GM21360 (cell line): ENCODE measurements at regions not wholly inside any gene's neighbourhood (a gene's known extent, or its start where the extent isn't known, plus 50 kb on each side); places are given as distances from the start of the nearest gene placed in this dataset.

Experiments used
- ATAC-seq: cut with Tn5 transposase; IDR thresholded peaks from one replicate; pipeline ENCODE4 v1.9.1; 2021; ENCODE audit warnings: mild to moderate bottlenecking, moderate library complexity; ENCODE audit not compliant: unreplicated experiment

GRCh38 chr18:78769502-78770105 is 210.0 kb upstream of the SALL3 start:
- no peak for ATAC-seq

GRCh38 chr18:78770139-78770822 is 209.3 kb upstream of the SALL3 start:
- ATAC-seq = no peak

- no peak for ATAC-seq
Observed at GRCh38 chr18:78770823-78771139, 208.8 kb upstream of the SALL3 start.

GRCh38 chr18:78771496-78772359 is 207.9 kb upstream of the SALL3 start:
- no peak for ATAC-seq

GRCh38 chr18:78772360-78773302 is 207.0 kb upstream of the SALL3 start:
- ATAC-seq = no peak

DNA sequence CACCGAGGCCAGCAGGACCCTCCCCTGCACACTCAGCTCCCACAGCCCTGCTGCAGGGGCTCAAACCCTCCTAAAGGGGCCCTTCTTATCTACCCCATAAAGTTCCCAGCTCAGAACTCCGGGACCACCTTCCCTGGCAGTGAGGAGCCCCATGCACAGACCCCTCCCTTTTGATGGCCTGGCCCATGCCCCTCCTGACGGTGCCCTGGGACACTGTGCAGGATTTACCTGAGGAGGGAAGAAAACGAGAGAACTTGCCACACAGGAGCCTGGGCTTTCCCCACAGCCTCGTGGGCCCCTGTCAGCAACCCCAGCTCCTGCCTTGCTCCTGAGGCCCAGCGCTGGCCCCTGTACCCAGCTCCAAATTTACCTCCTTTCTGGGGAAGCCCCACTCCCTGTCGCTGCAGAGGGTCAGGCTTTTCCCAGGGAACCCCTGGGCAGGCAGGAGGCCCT is 206.3 kb upstream of the SALL3 start:
- ATAC-seq = no peak

- no peak for ATAC-seq
Observed at GRCh38 chr18:78773819-78774218, 205.8 kb upstream of the SALL3 start.

DNA sequence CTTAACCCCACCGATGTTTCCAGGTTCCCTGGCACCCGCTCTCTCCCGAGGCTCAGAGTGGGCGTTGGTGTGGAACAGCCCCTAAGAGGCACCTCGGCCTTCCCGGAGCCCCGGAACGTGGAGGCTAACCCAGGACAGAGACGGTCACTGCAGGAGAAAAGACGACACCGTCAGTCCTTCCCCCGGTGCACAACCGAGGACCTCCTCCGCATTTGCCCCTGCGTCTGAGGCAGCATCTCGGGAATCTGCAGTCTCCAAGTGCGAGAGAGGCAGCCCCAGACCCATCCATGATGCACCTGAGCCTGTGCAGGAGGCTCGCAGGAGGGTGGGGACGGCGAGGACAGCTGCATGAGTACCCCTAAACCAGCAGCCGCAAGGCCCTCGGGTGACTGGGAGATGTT is 204.9 kb upstream of the SALL3 start:
- no peak for ATAC-seq

DNA sequence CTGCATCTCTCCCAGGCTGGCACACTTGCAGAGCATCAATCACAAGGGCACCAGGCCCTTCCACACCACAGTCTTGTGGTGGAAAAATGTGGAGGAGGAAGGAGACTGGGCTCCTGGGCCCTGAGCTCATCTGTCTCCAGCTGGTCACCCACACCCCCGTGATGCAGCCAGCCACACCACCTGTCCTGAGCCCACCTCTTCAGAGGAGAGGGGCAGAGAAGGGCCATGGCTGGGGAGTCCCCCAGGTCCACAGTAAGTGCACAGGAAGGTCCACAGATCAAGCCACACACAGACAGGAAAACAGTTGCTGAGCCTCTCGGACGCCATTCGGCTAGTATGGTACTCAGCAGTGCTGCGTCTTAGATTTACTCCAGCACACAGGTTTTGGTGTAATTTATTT is 203.5 kb upstream of the SALL3 start:
- ATAC-seq = no peak

DNA sequence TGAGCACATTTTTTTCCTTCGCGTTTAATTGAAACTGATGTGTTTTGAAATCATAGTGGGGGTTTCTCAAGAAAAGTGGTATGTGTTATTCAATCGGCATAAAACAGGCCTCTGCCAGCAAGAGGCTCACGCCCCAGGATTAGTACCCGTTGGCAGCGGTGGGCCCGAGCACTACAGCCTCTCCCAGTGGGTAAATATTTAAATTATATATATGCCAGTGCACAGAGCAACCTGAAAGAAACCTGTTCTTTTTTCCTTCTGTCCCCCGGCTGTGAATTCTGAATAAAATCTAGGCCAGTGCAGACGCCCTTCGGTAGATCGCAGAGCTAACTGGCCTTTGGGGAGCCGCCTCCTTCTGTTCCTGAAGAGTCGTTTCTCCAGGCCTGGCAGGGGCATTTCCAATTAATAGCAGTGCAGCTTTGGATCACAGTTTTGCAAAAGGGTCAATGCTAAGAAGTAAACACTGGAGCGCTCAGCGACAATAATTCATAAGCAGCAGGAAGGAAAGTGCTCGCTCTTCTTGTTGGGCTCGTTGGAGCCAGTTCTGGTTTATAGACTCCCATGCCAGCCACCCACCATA is 202.8 kb upstream of the SALL3 start:
- ATAC-seq = no peak

GRCh38 chr18:78777992-78778391 is 201.6 kb upstream of the SALL3 start:
- ATAC-seq = no peak

DNA sequence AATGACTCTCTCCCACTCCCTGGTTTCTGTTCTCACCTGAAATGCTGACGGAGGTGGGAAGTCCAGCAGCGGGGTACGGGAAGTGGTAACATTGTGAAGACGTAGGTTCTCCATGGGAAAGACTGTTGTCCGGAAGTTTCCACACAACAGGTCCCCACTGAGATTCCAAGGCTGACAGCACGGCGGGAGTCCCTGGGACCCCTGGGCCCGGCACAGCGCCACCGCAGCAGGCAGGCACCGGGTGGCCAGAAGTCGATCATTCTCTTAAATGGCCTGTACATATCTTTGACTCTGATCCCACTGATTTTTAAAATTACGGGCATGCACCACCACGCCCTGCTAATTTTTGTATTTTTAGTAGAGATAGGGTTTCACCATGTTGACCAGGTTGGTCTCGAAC is 201.0 kb upstream of the SALL3 start:
- no peak for ATAC-seq

GRCh38 chr18:78779996-78780718 is 199.5 kb upstream of the SALL3 start:
- ATAC-seq = no peak

DNA sequence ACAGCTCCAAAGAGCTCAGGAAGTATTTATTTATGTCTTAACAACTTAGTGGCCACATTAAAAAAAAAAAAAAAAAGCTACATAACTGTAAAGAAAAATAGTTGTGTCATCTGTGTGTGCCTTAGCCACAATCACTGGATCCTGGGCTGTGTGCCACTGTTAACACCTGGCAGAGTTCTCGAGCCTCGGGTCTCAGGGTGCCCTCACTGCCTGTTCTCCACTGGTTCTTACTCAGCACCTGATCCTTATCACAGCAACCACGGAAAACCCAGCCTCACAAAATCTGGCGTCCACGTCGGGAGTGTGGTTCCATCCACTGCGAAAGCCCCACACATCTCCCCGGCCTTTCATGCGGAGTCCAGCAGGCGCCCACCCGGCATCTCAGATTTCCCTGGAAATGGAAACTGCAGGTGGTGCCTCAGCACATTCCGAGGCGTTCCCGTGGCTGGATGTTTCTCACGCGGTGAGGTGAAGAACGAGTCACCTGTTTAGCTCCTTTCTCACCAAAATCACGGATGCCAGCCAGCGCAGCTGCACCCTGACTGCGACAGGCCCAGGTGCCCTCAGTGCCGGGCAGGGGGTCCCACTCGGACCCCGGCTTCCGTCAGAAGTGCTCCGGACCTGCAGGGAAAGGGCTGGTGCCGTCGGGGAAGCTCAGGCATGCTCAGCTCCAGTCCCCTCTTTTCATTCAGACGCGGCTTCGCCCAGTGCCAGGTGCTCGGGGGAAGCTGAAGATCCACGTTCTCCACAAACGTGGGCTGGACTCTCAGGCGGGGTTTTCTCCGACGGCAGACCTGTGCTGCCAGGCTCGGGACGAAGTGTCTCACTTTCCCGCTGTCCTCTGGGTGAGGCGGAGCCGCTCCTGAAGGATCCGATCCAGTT is 198.7 kb upstream of the SALL3 start:
- no peak for ATAC-seq

- no peak for ATAC-seq
Observed at GRCh38 chr18:78781601-78781960, 198.0 kb upstream of the SALL3 start.

DNA sequence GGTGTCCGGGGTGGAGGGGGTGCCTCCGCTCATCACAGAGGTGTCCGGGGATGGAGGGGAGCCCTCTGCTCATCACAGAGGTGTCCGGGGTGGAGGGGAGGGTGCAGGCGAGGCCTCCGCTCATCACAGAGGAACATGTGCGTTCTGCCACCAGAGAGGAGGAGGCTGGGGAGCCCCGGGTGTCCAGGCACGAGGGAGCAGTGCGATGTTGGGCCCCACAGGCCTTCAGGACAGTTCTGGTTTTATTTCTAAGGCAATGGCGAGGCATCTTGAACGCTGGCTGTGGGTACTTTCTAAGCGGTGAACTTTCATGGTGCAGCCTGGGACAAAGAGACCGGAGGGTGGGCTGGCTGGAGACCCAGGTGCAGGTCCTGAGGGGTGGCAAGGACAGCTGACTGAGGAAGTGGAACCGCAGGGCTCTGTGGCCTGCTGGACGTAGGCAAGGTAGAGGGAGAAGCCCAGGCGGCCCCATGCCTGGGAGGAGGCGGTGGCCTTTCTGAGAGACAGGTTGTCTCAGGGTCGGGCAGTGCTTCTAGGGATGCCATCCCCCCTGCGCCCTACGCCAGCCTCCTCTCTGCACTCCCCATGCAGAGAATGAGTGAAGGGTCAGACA is 196.6 kb upstream of the SALL3 start:
- ATAC-seq = no peak

DNA sequence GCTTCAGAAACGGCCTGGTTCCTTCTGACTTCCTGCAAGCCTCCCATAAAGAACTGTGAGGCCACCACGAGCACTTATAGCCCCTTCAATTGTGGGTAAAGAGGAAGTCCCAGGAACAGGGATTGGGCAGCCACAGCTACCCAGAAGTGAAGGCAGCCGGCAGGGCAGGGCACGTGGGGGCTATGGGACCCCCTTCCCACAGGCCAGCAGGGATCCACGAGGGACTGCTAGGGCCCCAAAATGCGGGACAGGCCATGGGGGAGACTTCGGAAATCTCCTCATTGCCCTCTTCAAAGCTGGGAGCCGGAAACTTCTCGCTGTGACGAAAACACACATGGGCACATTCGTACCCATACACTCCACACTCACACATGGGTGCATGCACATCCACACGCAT is 196.1 kb upstream of the SALL3 start:
- ATAC-seq = no peak

- no peak for ATAC-seq
Observed at GRCh38 chr18:78784861-78785260, 194.8 kb upstream of the SALL3 start.

DNA sequence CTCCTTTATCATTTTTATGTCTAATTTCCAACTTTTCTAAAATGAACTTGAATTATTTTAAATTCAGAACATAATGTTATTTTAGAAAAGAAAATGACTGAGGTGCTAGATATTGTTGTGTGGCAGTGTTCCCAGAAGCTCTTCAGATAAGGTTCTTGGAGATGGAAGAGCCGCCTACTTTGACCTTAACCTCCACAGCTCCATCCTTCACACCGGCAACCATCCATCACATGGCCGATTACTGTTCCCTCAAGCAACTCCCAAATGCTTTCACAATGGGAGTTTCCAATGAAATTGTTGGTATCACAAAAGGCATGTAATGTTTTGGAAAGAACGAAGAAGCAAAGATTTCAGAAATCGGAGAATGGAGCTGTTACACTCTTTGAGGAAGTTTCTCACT is 193.9 kb upstream of the SALL3 start:
- no peak for ATAC-seq
